ENCODE measurements at regions not wholly inside any gene's neighbourhood (a gene's known extent, or its start where the extent isn't known, plus 50 kb on each side); places are given as distances from the start of the nearest gene placed in this dataset.
"Not testable (repeated sequence)": the region's sequence is repeated elsewhere in the genome, so short reads cannot be mapped to it uniquely, and the experiment has no call there.

DNA sequence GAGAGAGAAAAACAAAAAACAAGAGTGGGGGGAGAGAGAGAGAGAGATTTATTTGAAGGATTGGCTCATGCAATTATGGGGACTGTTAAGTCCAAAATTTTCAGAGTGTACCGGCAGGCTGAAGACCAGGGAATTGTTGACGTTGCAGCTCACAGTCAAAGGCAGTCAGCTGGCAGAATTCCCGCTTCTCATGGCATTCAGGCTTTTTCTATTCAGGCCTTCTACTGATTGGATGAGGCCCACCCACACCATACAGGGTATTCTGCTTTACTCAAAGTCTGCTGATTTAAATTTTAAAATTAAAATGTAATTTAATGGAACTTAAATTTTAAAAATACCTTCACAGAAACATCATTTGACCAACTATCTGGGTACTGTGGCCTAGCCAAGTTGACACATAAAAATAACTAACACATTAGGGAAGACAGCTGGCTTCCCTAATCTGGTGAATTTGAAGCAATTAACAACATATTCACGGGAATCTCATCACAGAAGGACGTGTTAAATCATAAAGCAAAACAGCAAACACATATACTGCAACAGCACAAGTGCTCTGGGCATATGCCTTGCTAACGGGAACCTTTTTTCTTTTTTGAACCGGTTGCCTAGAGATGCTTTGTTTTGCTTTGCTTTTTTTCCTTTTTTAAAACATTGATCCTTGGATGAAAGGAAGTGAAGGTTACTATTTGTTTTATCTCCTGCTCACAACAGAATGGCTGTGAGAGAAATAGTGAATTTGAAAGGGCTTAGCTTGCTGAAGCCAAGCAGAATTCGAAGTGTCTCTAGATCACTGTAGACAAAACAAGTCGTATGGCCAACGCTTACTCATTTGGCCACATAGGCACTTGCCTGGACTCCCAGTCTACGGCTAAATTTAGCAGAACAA is 505.1 kb downstream of the IRS2 start:
- DNase-seq (ENCODE audit: low read depth, low spot score), result no peak

DNA sequence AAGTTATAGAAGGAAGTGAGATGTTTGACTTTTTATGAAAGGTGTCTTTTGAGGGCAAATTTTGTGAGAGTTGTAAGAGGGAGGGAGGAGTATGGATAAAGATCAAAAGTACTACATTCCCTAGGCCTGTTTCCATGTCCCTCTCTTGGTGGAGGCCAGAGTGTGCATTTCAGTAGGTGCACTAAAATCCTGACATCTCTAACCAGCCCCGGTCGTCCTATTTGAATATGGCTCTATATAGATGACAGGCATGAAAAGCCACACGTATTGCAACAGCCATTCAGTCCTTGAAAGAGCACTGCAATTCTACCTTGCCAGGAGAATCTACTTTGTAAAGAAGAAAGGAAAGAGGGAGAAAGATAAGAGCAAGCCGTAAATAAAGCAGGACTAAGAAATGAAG is 510.1 kb downstream of the IRS2 start:
- DNase-seq (ENCODE audit: low read depth, low spot score), result no peak

DNA sequence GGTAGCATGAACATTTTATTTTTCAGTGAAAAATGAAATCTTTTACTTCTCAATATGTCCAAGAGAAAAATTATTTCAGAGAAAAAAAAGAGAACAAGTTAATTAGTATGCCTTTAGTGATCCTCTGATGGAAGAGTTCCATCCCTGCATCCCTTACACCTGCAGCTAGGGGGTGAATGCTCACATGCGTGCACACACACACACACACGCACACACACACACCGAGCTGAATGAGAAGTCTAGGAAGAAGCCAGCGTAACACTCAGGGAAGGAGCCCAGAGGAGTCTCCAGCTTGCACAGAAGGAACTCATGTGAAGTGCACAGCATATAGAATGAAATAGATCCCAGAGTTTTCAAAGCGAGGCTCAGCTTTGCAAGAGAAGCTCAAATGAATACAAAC is 510.5 kb downstream of the IRS2 start:
- no peak for DNase-seq (ENCODE audit: low read depth, low spot score)

DNA sequence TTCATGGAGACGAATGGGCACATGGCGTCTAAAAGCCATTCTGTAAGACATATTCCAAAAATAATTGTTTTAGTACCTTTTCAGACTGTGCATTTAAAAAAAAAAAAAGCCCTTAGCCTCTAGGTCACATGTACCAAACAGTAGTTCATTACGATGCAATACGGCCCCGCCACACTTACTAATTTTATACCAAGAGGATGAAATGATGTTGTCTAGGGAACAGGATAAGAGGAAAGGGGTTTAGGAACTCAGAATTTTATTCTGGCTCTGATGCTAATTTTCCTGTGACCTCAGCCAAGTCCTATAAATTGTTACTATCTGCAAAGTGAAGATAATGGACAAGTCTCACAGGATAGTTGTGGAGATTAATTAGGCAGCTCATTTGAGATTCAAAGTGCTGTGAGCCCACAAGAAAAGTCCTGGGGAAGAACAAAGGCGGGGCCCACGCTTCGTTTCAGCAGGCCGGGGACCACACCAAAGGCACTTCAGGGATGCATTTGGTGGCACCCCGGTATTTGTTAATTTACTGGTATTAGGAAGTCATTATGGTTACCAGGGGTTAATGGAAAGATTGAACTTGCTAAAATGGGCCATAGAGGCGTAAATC is 511.1 kb downstream of the IRS2 start:
- no peak for DNase-seq (ENCODE audit: low read depth, low spot score)

DNA sequence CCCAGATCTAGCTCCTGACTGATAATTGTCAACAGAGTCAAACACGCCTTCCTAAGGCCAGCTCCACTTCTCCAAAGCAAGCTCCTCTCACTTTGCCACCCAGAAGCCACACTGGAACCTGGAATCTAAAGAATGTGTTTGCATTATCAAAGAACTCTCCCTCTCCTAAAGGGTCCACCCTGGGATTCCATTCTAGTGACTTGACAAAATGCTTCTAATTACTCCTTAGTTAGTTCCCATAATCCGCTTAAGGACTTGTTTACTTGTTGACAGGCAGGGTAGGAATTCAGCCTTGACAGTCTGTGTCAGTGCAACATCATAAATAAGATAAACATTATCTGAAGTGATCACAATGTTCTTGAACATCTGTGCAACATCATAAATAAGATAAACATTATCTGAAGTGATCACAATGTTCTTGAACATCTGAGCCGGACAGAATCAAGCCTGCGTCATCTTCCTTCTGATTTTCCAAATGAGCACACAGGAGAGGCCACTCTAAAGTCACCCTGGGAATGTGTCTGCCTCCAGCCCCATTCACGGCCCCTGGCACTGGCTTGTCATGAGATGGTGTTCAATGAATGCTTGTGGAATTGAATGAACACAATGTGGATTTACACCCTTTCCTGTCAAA is 512.1 kb downstream of the IRS2 start:
- DNase-seq (ENCODE audit: low read depth, low spot score), result peak; percentile 88

DNA sequence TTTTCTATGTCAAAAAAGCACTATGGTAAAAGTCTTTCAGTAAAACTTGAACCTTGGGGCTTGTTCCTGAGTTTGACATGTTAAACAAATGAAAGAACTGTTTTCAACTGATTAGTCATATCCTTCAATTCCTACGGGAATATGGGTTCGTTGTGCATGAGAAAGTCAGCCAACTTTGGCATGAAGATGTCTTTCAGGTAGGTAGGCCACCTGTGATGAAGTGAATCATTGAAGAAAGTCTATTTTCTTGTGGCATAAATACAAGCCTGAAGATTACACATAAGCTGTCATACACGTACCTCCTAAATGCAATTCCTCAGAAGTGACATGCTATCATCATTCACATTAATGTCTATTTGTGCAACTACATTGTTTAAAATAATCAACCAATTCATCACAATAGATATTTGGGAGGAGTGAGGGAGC is 513.0 kb downstream of the IRS2 start:
- DNase-seq (ENCODE audit: low read depth, low spot score), result no peak

DNA sequence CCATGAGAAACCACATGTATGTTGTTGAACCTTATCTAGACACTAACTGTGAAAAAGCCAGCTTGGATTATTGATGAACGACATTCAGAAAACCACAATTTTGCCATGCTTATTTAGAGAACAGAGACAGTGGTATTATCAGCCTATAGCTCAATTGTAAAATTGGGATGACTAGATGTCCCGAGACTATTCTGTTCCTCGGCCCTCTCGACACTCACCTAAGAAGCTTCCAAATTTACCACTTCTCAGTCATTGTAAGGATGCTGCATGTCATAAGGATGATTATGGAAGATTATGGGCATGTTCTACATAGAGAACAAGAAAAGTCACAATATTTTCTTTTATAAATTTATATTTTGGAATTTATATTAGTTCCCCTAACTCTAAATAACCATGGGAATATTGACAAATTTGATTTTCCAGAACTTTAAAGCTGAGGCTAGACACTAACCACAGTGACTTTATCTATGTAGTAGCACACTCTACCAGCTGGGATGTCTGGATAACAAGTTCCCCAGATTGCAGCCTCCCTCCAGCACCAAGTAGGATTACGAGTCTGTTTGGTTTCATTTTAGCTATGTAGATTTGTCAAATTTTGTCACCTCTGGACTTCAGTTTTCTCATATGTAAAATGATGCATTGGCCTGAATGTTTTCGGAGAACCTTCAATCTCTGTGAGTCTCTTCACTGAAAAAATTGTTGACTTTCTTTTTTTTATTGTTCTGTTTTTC is 513.6 kb downstream of the IRS2 start:
- DNase-seq (ENCODE audit: low read depth, low spot score), result no peak

DNA sequence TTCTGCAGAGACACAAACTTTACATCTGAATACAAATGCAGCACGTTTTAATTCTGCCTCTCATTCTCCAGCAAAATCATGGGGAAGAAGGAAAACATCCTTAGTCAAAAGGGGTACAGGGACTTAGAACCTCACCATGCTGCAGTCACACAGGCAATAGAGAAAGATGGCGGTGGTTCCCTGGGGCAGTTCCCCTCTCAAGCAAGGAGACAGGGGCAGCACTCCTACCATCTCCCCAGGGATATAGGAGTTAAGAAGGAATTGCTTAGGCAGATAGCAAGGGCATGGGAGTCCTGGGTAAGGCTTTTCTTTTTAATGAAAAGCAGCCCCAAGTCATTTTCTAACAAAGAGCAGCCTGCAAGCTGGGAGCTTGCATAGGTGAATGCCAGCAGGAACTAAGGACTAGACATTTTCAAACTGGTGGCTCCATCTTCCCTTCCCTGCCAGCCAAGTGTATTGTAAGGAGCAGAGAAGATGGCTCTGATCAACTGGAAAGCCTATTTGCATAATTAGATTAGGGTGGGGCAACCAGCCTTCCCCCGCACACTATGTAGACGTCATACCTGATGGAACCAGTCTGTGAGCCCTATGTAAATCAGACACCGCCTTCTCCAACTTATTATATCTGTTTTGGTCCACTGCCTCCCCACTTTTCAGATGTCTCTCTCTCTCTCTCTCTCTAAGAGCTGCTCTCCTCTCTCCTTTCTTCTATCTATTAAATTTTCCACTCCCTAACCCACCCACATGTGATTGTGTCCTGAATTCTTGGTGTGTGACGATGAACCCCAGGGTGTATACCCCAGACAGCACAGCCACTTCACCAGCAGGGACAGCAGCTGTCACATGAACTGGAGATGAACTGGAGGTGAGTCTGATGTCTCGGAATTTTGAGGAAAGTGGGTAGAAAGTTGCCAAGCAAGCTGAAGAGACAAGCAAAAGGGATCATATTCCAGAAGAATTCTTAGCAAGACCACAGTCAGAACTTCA is 514.5 kb downstream of the IRS2 start:
- DNase-seq (ENCODE audit: low read depth, low spot score), result no peak

DNA sequence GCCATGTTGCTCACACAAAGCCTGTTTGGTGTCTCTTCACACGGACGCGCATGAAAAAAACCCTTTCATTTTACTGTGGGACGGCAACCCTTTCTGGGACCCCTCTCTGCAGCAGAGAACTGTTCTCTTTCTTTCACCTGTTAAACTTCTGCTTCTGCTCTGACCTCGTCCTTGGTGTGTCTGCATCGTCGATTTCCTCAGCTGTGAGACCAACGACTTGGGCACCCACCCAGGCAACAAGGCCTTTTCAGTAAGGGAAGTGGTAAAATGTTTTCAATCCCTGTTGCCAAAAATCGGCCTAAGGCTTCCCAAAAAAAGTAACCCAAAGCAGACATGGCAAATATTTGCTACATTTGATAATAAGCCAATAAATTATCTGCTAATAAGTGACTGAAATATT is 515.3 kb downstream of the IRS2 start:
- no peak for DNase-seq (ENCODE audit: low read depth, low spot score)

DNA sequence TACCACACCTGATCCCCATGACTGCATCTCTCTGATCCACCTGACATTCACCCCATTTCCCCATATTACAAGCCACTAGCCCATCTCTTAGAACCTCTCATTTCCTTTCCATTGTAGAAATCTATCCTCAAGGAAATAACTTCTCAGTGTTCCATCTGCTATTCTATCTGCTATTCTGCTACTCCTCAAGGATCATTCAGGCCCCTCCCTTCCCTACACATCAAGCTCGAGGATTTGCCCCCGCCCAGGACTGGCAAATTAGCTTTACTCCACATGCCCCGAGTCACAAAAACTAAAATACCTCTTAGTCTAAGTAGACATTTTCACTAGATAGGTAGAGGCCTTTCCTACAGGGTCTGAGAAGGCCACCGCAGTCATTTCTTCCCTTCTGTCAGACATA is 517.0 kb downstream of the IRS2 start:
- DNase-seq (ENCODE audit: low read depth, low spot score), result not testable (repeated sequence)

DNA sequence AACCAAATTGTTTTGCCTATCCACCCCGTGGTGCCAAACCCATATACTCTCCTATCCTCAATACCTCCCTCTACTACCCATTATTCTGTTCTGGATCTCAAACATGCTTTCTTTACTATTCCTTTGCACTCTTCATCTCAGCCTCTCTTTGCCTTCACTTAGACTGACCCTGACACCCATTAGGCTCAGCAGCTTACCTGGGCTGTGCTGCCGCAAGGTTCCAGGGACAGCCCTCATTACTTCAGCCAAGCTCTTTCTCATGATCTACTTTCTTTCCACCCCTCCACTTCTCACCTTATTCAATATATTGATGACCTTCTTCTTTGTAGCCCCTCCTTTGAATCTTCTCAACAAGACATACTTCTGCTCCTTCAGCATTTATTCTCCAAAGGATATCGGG is 517.9 kb downstream of the IRS2 start:
- DNase-seq (ENCODE audit: low read depth, low spot score), result not testable (repeated sequence)

DNA sequence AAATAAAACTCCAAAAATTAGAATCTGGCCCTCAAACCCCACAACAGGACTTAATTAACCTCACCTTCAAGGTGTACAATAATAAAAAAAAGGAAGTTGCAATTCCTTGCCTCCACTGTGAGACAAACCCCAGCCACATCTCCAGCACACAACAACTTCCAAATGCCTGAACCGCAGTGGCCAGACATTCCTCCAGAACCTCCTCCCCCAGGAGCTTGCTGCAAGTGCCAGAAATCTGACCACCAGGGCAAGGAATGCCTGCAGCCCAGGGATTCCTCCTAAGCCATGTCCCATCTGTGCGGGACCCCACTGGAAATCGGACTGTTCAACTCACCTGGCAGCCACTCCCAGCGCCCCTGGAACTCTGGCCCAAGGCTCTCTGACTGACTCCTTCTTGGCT is 519.0 kb downstream of the IRS2 start:
- DNase-seq (ENCODE audit: low read depth, low spot score), result not testable (repeated sequence)

DNA sequence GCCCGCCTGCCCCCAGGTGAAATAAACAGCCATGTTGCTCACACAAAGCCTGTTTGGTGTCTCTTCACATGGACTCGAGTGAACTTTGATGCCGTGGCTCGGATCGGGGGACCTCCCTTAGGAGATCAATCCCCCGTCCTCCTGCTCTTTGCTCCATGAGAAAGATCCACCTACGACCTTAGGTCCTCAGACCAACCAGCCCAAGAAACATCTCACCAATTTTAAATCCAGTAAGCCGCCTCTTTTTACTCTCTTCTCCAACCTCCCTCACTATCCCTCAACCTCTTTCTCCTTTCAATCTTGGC is 521.0 kb downstream of the IRS2 start:
- not testable (repeated sequence) for DNase-seq (ENCODE audit: low read depth, low spot score)

DNA sequence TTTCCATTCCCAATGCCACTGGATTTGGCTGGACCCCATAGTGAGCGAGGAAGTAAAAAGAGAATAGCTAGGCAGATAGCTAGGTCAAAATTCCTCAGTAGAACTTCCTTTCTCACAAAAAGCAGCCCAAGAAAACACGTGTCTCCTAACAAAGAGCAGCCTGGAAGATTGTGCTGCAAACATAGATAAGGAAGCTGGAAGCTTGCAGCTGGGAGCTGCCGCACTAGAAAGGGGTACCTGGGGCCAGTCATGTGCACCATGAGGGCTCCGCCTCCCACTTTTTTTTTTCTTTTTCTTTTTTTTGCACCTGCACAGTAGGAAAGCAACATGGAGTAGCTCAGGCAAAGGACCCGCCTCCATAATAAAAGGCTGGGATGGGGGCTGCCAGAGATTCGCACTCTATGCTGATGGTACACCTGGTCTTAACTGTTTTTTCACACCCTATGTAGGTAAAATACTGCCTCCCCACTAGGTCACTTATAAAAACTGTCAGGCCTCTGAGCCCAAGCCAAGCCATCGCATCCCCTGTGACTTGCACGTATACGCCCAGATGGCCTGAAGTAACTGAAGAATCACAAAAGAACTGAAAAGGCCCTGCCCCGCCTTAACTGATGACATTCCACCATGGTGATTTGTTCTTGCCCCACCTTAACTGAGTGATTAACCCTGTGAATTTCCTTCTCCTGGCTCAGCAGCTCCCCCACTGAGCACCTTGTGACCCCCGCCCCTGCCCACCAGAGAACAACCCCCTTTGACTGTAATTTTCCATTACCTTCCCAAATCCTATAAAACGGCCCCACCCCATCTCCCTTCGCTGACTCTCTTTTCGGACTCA is 521.6 kb downstream of the IRS2 start:
- DNase-seq (ENCODE audit: low read depth, low spot score), result not testable (repeated sequence)

DNA sequence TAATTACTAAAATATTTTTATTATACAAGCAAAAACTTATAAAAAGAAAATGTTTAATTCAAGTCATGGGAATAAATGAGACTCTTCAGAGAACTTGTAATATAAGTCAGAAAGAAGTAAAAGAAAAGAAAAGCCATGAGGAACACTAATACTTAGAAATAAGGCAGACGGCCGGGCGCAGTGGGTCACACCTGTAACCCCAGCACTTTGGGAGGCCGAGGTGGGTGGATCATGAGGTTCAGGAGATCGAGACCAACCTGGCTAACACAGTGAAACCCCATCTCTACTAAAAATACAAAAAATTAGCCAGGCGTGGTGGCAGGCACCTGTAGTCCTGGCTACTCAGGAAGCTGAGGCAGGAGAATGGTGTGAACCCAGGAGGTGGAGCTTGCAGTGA is 528.6 kb downstream of the IRS2 start:
- DNase-seq (ENCODE audit: low read depth, low spot score), result not testable (repeated sequence)
